ENCODE measurements at regions not wholly inside any gene's neighbourhood (a gene's known extent, or its start where the extent isn't known, plus 50 kb on each side); places are given as distances from the start of the nearest gene placed in this dataset.

DNA sequence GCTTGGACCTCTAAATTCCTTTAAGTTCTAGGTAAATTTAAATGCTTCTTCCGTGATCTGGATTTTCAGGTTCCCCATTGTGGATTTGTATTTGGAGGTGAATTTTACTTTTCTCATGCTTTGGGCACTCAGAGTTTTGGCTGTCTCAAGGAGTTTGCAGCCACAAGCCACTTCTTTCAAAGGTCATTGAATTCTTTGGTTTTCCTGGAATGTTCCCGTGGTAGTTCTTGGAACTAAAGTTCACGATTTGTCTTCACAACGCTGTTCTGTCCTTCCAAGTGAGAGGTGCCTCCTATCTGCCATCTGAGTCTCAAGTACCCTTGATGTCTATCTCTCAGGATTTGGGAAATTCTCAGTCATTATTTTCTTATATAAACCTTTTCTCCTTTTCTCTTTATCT lies 1438.7 kb upstream of the ZEB2 start:
- no peak overlapping the region for H3K4me3 ChIP-seq
- no peak overlapping the region for H3K27ac ChIP-seq
- no peak for TF ChIP-seq CTCF (IDR thresholded peaks at IDR 0.05)
- H3K36me3 ChIP-seq = no peaks in the 10 kb centered on the region
- H3K9me3 ChIP-seq = peaks cover 0 to 25% of the 10 kb centered on the region in 2 donors
- DNase-seq = no peak
- no peaks in the 10 kb centered on the region for H3K4me1 ChIP-seq
- intact Hi-C loops (cut with DNase I) = no loop called here
- no peaks in the 10 kb centered on the region for H3K27me3 ChIP-seq
- no peak for ATAC-seq

DNA sequence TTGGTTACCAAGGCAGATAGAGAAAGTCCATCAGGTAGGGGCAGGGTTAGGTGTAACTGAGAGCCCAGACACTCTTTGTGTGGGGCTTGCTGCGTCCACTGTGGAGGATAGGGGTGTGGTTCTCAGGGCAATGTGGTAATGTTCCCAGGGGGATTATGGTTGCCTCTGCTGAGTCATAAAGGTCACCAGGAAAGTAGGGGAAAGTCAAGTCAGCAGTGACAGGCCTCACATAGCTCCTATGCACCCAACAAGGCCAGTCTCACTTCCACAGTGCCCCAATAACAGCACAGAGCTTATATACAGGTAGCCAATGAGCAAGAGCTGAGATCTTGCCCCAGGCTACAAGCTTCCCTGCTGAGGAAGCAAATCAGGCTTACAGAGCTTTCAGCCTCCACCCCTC lies 1438.0 kb upstream of the ZEB2 start:
- no peak overlapping the region for H3K27ac ChIP-seq
- no peak overlapping the region for H3K4me3 ChIP-seq
- H3K27me3 ChIP-seq = no peaks in the 10 kb centered on the region
- no peak for TF ChIP-seq CTCF (IDR thresholded peaks at IDR 0.05)
- no peak for DNase-seq
- intact Hi-C loops (cut with DNase I) = no loop called here
- no peak for ATAC-seq
- no peaks in the 10 kb centered on the region for H3K36me3 ChIP-seq
- H3K4me1 ChIP-seq = no peaks in the 10 kb centered on the region
- H3K9me3 ChIP-seq = peaks cover 0 to 30% of the 10 kb centered on the region in 2 donors

- Histone ChIP-seq H3K27me3 (no peaks in the 10 kb centered on the region), H3K9me3 (peaks cover 0 to 8% of the 10 kb centered on the region in 2 donors), H3K4me3 (no peak overlapping the region), H3K27ac (no peak overlapping the region), H3K36me3 (no peaks in the 10 kb centered on the region), H3K4me1 (no peaks in the 10 kb centered on the region)
- DNase-seq (no peak), ATAC-seq (no peak)
- intact Hi-C loops (cut with DNase I) = no loop called here
- TF ChIP-seq CTCF (IDR thresholded peaks at IDR 0.05) = no peak
These were observed 1420.0 kb upstream of the ZEB2 start for GRCh38 chr2:145939949-145940348.

GRCh38 chr2:145935016-145935415 lies 1415.1 kb upstream of the ZEB2 start:
- H3K27ac ChIP-seq = no peak overlapping the region
- intact Hi-C loops (cut with DNase I) = no loop called here
- H3K4me1 ChIP-seq = no peaks in the 10 kb centered on the region
- no peak overlapping the region for H3K4me3 ChIP-seq
- no peak for TF ChIP-seq CTCF (IDR thresholded peaks at IDR 0.05)
- ATAC-seq (no peak), DNase-seq (no peak)
- no peaks in the 10 kb centered on the region for H3K36me3 ChIP-seq
- H3K27me3 ChIP-seq = no peaks in the 10 kb centered on the region
- H3K9me3 ChIP-seq = no peaks in the 10 kb centered on the region

DNA sequence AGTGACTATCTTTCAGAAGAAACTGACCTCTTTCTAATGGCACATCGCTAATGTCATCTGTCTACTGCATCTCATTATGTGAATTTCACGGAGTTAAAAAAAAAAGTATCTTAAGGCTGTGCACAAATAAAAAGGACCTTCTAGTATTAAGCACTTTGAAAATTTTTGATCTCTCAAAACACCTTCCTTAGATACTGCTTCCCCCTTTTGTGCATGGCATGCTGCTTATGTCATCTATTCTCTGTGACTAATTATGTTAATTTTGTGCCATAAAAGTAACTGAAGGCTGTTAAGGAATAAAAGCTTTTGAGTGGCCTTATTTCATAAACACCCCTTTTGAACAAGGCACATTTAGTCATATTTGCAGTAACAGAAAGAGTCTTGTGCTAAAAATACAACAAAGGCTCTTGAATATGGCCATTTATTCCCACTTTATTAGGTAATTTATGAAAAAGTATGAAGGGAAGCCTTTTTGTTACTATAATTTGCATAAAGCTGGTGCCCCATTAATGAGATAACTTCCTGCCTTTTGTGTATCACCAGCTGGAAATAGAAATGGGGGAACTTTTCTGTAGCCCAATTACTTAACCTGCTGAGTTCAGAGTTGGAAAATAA lies 1412.0 kb upstream of the ZEB2 start:
- DNase-seq (no peak), ATAC-seq (no peak)
- H3K36me3 ChIP-seq = no peaks in the 10 kb centered on the region
- intact Hi-C loops (cut with DNase I) = no loop called here
- H3K27ac ChIP-seq = no peak overlapping the region
- H3K27me3 ChIP-seq = no peaks in the 10 kb centered on the region
- H3K4me1 ChIP-seq = no peaks in the 10 kb centered on the region
- TF ChIP-seq CTCF (IDR thresholded peaks at IDR 0.05) = no peak
- H3K4me3 ChIP-seq = no peak overlapping the region
- H3K9me3 ChIP-seq = no peaks in the 10 kb centered on the region

All from left lung (tissue), 4 donors.